ENCODE measurements at regions not wholly inside any gene's neighbourhood (a gene's known extent, or its start where the extent isn't known, plus 50 kb on each side); places are given as distances from the start of the nearest gene placed in this dataset.

DNA sequence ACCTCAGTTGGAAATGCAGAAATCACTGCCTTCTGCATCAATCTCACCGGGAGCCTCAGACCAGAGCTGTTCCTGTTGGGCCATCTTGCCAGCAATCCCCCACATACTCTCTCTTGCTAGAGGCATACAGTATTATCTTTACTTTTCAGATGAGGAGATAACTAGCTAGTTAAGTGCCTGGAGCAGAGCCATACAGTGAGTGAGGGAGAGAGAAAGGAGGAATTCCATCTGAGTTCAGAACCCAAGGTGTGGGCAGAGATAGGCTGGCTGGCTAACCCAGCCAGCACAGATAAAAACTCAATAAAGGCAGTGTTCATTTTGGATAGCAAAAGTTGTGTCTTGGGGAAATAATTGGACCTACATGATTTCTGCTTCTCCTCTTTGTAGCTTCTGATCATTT lies 268.0 kb upstream of the KIF2A start:
- TF ChIP-seq EP300 (IDR thresholded peaks at IDR 0.05) (no peak), KDM1A (IDR thresholded peaks at IDR 0.05; ENCODE audit: low read depth) (no peak), POLR2A (IDR thresholded peaks at IDR 0.05; ENCODE audit: low read length) (no peak)
- TF ChIP-seq, protein P1, sequence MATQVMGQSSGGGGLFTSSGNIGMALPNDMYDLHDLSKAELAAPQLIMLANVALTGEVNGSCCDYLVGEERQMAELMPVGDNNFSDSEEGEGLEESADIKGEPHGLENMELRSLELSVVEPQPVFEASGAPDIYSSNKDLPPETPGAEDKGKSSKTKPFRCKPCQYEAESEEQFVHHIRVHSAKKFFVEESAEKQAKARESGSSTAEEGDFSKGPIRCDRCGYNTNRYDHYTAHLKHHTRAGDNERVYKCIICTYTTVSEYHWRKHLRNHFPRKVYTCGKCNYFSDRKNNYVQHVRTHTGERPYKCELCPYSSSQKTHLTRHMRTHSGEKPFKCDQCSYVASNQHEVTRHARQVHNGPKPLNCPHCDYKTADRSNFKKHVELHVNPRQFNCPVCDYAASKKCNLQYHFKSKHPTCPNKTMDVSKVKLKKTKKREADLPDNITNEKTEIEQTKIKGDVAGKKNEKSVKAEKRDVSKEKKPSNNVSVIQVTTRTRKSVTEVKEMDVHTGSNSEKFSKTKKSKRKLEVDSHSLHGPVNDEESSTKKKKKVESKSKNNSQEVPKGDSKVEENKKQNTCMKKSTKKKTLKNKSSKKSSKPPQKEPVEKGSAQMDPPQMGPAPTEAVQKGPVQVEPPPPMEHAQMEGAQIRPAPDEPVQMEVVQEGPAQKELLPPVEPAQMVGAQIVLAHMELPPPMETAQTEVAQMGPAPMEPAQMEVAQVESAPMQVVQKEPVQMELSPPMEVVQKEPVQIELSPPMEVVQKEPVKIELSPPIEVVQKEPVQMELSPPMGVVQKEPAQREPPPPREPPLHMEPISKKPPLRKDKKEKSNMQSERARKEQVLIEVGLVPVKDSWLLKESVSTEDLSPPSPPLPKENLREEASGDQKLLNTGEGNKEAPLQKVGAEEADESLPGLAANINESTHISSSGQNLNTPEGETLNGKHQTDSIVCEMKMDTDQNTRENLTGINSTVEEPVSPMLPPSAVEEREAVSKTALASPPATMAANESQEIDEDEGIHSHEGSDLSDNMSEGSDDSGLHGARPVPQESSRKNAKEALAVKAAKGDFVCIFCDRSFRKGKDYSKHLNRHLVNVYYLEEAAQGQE (IDR thresholded peaks at IDR 0.05) = no peak
